GM19351 (cell line): ENCODE measurements at regions not wholly inside any gene's neighbourhood (a gene's known extent, or its start where the extent isn't known, plus 50 kb on each side); places are given as distances from the start of the nearest gene placed in this dataset.
A peak's percentile ranks its signal among the peaks of the same experiment; 100 is the strongest.

Experiments used
- ATAC-seq: cut with Tn5 transposase; IDR thresholded peaks from one replicate; pipeline ENCODE4 v1.9.1; 2021; ENCODE audit warnings: mild to moderate bottlenecking, moderate library complexity; ENCODE audit not compliant: unreplicated experiment

DNA sequence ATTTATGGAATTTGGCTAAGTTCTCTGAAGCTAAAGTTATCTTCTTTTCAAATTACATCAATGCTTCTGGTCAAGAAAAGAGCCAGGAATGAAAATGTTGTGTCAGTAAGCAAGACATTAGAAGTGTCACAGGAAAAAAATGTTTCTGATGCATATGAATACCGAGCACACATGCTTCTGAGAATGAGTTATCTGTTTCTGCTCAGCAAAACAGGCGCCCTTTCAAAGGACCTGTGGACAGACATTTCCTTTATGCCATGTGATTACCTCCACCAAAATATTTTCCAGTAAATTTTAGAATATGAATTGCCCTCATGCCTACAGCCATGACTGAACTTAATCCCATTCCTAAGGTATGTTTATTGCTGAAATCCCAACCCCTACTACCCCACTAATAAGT, 55.4 kb upstream of the RNF180 start:
- ATAC-seq = no peak

DNA sequence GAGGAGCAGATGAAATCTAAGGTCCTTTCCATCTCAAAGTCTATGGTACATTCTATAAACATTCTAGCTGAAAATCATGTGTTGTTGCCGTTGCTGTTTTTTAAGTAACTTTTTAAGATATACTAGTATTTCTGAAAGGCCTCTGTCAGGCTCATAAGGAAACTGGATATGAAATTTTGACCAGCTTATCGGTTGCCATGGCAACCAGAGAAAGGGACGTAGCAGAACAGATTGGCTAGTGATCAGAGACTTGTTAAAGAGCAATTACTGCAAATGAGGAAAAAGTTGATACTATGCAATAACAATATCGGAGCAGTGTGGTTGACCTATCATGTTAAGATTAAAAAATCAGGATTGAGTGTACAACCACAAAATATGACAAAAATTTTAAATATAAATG, 57.0 kb upstream of the RNF180 start:
- ATAC-seq = no peak

DNA sequence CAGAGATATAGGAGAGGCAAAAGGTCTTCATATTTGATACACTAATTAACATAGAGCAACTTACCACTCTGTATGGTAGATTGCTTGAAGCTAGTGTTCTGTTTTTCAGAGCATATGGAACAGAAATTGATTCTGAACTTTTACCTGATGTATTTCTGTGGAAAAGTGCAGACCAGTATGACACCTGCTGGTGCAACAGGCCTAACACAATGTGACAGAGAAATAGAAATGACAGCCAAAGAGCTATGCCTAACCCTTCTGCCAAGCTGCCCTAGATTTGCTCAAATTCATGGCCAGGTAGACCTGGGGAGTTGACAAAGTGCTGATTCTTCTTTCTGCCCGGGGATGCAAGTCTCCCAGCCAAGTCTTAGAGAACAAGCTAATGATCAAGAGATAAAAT, 65.4 kb upstream of the RNF180 start:
- no peak for ATAC-seq

GRCh38 chr5:64096771-64097170, 68.9 kb upstream of the RNF180 start:
- no peak for ATAC-seq

DNA sequence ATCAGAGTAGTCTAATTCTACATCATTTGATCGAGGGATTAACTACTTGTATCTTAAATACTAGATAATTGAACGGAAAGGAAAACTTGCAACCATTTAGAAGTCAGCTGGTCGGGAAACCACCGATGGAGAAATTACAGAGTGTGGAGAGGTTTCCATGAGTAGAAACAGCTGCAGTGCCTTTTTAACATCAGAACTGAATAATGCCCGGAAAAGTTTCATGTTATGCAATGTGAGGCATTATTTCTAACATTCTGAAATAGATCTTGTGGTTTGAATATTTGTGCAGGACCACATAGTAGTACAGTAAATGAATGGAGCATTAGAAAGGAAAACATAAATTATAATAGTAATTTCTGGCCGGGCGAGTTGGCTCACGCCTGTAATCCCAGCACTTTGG, 88.1 kb upstream of the RNF180 start:
- no peak for ATAC-seq

DNA sequence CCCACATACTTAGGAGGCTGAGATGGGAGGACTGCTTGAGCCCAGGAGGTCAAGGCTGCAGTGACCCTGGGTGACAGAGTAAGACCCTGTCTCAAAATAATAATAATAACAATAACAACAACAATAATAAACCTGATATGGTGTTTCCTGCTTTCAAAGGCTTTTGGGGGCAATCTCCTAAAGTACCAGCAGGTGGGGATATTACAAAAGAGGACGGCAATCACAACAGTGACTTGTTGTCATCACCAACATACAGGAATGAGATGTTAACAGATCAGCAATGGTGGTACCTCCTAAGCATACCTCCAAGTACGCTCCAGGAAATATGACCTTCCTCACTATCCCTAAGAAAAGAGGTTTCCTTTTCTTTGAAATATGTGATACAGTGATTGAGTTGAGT, 91.1 kb upstream of the RNF180 start:
- ATAC-seq = peak; percentile 95

GRCh38 chr5:64069486-64069885, 96.2 kb upstream of the RNF180 start:
- no peak for ATAC-seq

- ATAC-seq = no peak
Measured at GRCh38 chr5:64050296-64050695, 88.1 kb upstream of the HTR1A start.

- ATAC-seq = no peak
Measured at GRCh38 chr5:64040490-64040889, 78.2 kb upstream of the HTR1A start.

DNA sequence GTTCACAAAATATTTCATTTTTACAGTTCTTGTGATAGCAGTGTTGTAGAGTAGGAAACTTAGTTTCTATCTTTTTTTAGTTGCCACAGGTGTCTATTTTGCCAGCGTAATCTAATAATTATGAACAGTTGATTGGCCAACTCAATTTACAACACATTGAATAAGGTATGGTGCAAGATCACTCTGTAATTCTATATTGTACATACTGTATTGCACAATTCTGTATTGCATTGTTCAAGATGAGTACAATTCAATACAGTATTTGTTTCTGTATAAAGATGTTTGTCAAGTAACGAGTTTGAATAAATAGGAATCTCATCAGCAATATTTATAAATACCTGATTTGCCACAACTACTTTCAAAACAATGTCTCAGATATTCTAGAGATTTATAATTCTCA, 64.2 kb upstream of the HTR1A start:
- no peak for ATAC-seq

GRCh38 chr5:64019746-64020145, 57.5 kb upstream of the HTR1A start:
- no peak for ATAC-seq

DNA sequence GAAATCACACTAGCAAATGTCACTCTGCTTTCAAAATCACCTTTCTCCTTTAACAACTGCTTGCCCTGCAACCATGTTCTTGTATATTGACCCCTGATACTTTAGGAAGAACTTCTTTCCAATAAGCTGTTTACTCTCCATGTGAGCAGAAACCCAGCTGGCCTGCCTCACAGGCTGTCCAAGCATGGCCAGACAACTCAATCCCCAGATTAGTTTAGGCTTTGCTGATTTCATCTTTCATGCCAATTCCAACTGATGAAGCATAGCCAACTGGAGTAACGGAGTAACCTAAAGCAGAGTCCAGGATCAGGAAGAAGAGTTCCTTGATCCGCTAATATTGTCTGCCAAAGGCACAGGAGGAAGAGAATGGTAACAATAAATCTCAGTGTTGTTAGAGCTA, 56.7 kb upstream of the HTR1A start:
- no peak for ATAC-seq

- no peak for ATAC-seq
Measured at GRCh38 chr5:64015824-64016223, 53.6 kb upstream of the HTR1A start.
